Hepatic stellate cell (primary cell): ENCODE measurements at regions not wholly inside any gene's neighbourhood (a gene's known extent, or its start where the extent isn't known, plus 50 kb on each side); places are given as distances from the start of the nearest gene placed in this dataset.
"Not testable (repeated sequence)": the region's sequence is repeated elsewhere in the genome, so short reads cannot be mapped to it uniquely, and the experiment has no call there.

ENCODE experiments used
- DNase-seq: peaks from one replicate; pipeline ENCODE4 v3.0.0; 2011; ENCODE audit warnings: low spot score

DNA sequence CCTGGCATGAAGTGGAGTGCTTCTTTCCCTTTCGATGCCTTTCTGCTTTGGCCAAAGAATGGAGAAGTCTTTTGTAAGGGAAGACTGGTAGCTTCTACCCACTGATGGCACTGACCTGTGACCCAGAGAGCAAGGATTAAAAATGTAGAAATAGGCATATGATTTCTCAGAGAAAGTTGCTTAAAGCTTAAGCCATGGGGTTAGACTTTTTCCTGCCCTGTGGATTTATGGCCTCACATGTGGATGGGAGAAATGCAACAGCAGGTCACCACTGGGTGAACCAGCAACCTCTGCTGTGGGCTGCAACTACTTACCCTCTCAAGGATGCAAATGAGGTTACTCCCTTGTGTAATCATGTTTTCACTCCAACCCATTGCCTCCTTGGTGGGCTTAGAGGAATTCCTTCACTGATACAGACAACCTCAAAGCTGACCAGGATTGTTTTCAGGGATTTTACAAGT, 86.7 kb upstream of the CDC42EP3 start:
- not testable (repeated sequence) for DNase-seq

DNA sequence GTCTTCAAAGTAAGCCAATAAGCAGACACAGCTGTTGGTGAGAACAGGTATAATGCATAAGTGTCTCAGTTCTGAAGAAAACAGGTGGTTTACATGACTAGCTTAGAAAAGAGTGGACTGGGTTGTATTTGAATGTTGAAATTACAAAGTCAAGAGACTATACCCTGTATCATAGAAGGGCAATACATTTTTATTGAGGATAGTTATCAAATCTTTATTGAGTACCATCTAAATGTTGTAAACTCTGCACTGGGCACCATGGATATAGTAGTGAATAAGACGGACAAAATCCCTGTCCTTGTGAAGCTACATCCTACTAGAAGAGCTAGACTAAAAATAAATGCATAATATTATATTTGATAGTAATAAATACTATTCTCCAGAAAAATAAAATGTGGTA, 88.5 kb upstream of the CDC42EP3 start:
- not testable (repeated sequence) for DNase-seq

DNA sequence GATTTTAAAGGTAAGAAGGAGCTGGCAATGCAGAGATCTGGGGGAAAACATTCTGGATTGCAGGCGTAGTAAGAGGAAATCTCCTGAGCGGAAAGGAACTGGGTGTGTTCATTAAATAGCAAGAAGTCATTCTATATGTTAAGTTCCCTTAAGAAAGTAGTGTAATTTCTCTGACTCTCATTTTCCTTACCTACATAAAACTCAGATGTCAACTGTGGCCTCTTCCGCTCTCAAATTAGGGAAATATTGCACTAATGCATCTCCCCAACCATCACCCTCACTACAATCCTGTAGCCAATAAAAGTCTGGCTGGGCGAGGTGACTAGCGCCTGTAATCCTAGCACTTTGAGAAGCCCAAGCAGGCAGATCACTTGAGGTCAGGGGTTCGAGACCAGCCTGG, 89.0 kb upstream of the CDC42EP3 start:
- no peak for DNase-seq

- not testable (repeated sequence) for DNase-seq
These were observed 90.8 kb upstream of the CDC42EP3 start for GRCh38 chr2:37762281-37762680.

DNA sequence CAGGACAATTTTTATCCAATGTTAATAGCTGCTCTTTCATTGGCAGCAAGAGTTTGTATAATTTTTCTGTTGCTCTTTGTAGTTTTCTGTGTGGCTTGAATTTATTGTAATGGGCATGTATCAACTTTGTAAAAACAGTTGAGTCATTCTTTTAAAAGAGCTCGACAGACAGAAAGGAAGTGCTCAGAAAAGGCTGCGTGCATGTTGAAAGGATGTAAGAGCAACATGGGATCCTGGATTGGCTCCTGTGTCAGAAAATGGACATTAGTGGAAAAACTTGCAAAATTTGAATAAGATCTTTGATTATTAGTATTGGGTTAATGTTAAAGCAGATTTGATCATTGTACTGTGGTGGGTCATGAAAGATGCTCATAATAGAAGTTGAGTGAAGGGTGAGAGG, 93.3 kb upstream of the CDC42EP3 start:
- no peak for DNase-seq

GRCh38 chr2:37766106-37766505, 94.7 kb upstream of the CDC42EP3 start:
- no peak for DNase-seq

GRCh38 chr2:37767046-37767445, 95.6 kb upstream of the CDC42EP3 start:
- no peak for DNase-seq

DNA sequence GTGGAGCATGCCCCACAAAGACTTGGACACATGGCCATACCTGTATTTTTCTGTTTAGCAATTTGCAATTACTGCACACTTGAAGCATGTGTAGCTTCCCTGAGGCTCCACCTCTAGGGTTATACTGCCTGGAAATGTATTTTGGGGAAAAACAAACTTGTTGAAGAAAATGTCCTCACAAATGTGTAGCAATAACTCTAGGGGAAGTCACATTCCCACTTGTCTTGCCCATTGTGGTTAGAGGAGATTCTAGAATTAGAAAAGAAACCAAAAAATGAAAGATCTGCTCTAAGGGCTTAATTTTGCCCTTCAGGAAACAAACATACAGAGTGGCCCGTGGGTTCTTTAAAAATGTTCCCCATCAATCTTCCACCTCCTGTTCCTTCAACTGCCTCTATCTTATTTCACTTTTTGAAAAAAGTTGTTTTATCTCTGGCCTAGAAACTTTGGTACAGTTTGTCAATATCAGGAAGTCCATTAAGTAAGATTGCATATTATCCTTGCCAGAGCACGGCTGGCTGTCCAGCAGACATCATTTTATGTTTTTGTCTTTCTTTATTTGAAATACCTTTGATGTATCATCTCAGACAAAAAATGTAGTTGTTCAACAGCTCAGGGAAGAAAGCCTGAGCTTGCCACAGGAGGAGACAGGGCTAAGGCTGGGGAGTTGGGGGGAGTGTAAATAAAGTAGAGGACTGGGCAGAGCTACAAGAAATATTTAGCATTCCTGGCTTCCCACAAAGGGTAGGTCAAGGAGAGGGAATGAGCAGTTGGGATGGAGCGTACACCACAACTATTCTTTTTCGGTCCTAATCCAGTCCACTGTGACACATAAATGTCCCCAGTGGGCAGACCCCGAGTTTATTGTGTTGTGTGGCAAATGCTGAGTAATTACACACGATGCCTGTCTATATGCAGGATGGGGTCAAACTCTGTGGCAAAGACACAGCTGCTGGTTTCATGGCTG, 96.8 kb upstream of the CDC42EP3 start:
- peak; percentile 77 for DNase-seq

- no peak for DNase-seq
These were observed 98.1 kb upstream of the CDC42EP3 start for GRCh38 chr2:37769551-37769950.

GRCh38 chr2:37770797-37771196, 99.4 kb upstream of the CDC42EP3 start:
- DNase-seq: no peak

DNA sequence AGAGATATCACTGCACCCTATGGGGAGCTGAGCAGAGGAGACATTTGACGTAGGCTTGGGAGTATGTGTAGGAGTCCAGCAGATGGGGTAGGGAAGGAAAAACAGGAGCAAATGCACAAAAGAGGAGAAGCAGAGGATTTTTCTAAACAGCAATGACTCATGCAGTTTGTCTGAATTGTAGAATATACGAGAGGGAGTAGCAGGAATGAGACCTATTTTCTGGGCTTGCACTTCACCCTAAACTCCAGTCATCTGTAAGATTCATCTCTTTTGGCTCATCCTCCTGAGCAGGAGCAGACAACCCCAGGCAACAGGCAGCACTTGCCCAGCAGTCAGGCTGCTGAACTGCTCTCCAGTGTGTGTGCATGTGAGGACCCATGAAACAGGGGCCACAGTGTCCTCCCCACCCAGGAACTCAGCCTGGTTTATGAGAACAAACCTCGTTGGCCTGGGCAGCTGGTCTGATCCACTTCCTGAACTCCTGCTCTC, 100.2 kb upstream of the CDC42EP3 start:
- no peak for DNase-seq

DNA sequence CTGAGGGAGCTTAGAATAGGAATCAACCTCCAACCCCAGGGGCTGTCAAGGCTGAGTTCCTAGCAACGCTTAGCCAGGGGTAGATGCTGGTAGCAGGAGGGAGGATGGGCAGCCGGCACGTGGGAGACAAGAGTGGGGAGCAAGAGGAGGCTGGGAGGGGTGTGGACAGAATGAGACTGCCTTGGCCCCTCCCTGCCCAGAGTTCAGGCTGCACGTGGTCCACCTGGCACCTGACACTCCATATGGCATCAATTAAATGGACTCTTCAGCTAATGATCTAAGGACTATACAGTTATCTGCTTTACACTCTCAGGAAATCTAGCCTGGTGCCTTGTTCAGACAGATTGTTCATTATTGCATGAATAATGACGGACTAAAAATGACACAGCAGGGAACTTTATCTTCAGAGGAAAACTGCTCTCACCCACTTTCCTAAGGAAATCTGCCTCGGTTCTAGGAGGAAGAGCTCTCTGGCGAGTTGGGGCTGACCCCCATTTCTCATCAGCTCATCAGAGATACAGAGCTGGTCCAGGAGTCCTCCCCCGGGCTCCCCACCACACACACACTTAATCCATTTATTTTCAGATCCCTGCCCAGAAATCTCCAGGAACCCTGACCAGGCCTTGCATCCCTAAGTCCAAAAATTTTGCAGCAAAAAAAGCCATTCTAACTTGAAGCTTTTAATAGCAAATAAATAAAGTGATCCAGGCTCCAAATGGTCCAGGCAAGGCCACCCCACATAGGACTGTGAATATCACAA, 102.1 kb upstream of the CDC42EP3 start:
- no peak for DNase-seq

GRCh38 chr2:37774171-37774944, 102.9 kb upstream of the CDC42EP3 start:
- not testable (repeated sequence) for DNase-seq

DNA sequence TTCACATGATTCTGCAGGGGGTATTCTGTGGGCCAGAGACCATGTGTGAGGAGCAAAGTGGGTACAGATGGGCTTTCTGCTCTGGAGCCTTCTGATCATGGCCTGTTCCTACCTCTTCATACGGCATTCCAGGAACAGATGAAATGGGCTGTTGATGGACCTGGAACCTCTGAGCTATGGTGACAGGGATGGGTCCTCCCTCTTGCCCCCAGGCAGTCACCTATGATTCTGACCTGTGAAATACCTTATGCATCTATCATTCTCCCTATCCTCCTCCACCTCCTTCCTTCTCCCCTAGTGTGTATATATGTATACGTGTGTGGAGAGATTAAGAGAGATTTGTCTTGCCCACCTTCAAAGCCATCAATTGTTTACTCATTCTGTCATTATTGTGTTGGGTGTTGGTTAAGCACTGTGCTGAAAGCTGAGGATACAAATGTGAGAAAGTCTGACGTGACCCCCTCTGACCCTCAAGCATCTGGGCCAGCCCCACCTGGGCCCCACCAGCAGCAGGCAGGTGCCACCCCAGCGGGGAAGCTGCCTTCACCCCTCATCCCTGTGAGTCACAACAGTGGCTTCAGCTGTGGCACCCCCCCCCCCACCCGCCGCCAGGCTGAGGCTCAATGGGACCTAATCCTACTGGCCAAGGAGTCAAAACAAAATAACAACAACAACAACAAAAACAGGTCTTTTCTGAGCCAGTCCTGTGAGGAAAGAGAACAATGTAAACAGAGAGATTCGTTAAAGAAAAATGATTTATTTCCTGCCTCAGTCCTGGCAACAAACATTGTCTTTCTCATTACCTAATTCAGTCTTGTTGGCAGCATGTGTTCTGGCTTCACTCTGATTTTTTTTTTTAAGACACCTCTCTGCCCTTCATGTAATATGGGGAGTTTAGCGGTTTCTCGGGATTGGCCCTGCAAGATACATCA, 103.8 kb upstream of the CDC42EP3 start:
- DNase-seq: no peak

- peak; percentile 47 for DNase-seq
These were observed 104.4 kb upstream of the CDC42EP3 start for GRCh38 chr2:37775908-37776250.

DNA sequence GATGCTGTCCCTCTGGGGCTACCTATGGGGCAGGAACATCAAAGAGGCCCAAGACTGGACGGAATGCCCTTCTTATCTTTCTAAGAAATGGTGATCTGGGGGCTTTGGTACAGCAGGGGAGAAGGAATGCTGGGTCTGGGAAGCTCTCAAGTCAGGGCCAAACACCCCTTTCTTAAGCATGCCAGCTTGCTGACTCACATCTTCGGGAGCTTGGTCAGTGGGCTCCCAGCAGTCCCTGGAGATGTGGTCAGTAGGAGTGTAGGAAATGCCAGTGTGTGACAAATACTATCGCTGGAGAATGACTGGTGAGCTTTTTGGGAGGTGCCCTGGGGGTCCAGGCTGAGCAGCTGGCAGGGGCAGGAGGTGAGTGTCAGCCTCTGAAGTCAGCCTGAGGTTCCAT, 105.0 kb upstream of the CDC42EP3 start:
- DNase-seq: peak; percentile 88

- no peak for DNase-seq
These were observed 107.7 kb upstream of the CDC42EP3 start for GRCh38 chr2:37779139-37779538.

GRCh38 chr2:37779611-37780386, 108.4 kb upstream of the CDC42EP3 start:
- DNase-seq: no peak

DNA sequence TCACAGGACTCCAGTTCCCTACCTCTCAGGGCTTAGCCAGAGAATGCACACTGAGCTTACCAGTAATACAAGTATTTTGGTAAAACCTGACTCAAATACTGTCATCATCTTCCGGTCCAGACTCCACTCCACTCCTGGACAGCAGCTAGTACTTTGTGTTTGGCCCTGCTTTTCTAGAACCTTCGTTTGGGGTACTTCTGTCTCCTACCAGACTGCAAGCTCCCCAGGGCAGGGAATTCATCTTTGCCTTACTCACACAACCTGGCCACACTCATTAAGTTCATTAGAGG, 108.9 kb upstream of the CDC42EP3 start:
- no peak for DNase-seq

DNA sequence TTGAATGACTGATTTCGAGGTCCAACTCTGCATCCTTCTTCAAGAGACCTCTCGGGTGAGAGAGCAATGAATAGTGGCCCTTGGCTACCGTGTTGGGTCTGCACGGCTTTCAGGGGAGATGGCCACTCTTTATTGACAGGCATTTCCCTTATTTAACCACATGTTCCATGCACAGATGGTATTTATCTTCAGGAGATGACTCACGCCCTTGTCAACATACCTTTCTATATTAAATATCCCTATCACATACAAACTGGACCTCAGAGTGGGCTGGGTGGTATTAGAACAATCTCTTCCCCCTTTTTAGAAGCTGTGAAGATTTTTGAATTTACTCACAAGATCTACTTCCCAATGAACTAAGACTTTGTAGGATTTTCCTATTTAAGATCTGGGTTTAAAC, 109.6 kb upstream of the CDC42EP3 start:
- DNase-seq: no peak
